Activated naive CD4-positive, alpha-beta T cell treated with Interleukin-2 at 50 U/mL for 16 hours (primary cell): ENCODE measurements at regions not wholly inside any gene's neighbourhood (a gene's known extent, or its start where the extent isn't known, plus 50 kb on each side); places are given as distances from the start of the nearest gene placed in this dataset.
A peak's percentile ranks its signal among the peaks of the same experiment; 100 is the strongest.
"Not testable (repeated sequence)": the region's sequence is repeated elsewhere in the genome, so short reads cannot be mapped to it uniquely, and the experiment has no call there.

ENCODE experiments used
- DNase-seq: peaks from one replicate; pipeline ENCODE4 v3.0.0-alpha.2; 2020

DNA sequence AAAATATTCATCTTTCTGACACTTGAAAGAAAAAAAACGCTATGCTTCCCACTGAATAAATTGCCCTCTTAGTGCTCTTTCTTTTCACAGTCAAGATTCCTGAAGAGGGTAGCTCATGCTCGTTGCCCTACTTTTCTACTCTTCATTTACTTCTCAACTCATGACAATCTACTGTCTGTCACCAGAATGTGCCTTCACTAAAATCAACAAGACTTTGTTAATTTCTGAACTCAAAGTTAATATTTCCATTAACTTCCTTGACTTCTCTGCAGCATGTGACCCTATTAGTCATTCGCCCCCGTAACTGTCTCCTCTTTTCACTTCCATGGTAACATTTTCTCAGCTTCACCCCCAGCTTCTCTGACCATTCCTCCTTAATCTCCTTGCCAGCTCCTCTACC lies 98.9 kb upstream of the MAPRE2 start:
- no peak for DNase-seq

DNA sequence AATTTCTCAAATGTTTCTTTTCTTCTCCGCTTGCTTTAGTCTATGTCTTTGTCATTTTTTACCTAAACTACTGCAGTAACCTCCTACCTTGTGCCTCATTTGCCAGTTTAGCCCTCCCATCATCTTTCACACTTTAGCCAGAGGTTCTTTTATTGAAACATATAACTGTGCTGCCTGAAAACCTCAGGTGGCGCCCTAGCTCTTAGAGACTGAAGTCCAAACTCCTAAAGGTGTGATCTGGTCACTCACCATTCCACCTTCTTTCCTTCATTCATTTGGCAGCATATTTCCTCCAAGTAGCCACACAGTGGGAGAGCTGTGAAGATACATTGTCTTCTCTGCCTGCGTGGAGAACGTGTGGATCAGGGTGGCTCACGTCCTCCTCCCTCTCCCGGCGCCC lies 98.2 kb upstream of the MAPRE2 start:
- DNase-seq: no peak

DNA sequence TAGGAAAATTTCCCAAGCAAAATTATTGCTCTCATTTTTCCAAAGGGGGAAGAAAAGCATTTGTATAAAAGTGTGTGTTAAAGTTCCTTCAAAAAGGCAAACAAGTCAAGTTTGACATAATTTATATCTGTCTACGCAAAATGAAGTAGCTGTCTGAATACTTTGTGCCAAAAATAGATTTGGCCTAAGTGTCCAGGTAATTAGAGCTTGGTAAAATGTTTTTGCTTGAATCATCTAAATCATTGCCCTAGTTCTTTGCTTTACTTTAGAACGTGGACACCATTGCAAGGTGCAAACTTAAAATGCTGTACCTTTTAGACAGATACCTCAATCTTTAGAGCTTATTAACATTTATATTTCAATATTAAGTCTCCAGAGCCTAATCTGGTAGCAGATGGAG lies 97.6 kb upstream of the MAPRE2 start:
- DNase-seq: no peak

- no peak for DNase-seq
Observed at GRCh38 chr18:34947711-34948125, 93.5 kb upstream of the MAPRE2 start.

- DNase-seq: no peak
Observed at GRCh38 chr18:34951625-34952379, 89.4 kb upstream of the MAPRE2 start.

DNA sequence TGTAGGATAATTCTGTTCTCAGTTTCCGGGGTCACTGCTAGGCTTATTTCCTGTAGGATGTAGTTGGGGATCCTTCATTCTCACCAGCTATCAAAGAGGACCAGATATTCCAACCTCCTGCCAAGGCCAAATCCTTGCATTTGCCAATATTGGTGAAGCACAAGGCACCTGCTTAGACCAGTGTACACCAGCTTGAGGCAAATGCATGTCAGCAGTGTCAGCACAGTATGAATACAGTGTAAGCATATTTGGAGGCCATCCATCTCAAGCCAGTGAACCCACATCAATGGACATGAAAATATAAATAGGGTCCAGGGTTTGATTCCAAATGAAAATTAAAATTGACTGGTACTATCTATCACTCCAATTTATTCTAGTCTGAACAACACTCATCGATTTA lies 88.0 kb upstream of the MAPRE2 start:
- DNase-seq: no peak

GRCh38 chr18:34955494-34955893 lies 85.7 kb upstream of the MAPRE2 start:
- DNase-seq: not testable (repeated sequence)

DNA sequence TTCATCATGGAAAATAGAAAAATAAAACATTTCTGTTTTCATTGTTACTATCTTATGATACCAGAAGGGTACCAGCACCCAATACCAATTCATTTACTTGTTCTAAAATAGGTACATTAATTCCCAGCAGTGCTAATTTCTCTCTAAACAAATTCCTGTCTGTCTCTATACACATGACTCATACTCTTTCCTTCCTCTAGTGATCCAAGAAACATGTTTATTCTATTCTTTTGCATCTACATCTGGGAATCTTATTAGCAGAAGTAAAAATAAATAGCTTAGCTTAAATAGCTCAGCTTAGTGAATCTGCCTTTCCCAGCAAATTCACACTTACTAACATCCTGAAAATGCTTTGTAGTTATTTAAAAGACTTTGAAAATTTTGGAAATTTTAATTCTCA lies 84.5 kb upstream of the MAPRE2 start:
- no peak for DNase-seq

DNA sequence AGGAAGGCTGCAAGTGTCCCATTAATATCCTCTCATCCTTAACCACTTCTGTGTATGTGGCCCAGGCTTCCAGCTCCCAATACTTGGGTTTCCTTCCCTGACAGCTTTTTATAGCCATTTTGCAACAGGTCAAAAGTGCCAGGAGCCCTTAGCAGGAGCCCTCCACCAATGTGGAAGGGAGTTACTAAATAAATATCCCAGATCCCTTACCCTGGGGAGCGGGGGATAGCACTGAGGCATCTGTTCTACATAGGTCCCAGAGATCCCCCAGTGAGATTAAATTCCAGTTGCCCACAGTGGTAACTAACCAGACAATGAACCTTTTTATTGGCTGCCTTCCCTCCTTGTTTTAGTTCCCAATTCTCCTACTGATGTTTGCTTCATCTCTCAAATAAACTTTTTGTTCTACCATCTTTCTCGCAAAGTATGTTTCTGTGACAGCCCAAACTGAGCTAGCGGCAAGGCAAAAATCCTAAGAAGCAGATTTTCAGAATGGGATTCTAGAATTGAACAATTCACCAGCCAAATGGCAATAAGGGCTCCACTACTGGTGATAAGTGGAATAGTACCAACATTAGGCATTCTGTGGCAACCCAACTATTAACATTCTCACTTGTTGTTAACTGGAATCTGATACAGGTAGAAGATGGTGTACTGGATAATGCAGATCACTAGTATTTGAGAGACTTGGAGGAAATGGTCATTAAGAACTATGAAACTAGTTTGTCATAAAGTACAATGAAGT lies 83.9 kb upstream of the MAPRE2 start:
- DNase-seq: no peak

DNA sequence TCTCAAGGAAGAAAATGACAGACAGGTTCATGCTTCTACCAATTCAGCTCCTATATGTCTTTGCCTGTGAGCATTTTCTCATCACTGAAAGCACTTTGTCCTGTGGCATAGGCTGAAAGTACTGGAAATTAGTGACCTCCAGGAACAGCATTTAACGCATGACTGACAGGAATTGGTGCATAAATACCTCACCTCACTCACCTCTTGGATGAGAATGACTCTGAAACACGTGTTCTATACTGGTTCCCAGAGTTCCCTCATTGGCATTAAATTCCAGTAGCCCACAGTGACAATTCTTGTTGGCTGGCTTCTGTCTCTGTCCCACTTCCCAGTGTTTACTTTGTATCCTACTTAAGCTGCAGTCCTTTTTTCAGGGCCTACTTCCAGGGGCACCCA lies 83.4 kb upstream of the MAPRE2 start:
- DNase-seq: no peak

- no peak for DNase-seq
Observed at GRCh38 chr18:34959211-34959829, 81.9 kb upstream of the MAPRE2 start.

GRCh38 chr18:34959989-34960388 lies 81.2 kb upstream of the MAPRE2 start:
- no peak for DNase-seq

- no peak for DNase-seq
Observed at GRCh38 chr18:34965108-34965507, 76.1 kb upstream of the MAPRE2 start.

GRCh38 chr18:34965566-34965965 lies 75.6 kb upstream of the MAPRE2 start:
- no peak for DNase-seq

DNA sequence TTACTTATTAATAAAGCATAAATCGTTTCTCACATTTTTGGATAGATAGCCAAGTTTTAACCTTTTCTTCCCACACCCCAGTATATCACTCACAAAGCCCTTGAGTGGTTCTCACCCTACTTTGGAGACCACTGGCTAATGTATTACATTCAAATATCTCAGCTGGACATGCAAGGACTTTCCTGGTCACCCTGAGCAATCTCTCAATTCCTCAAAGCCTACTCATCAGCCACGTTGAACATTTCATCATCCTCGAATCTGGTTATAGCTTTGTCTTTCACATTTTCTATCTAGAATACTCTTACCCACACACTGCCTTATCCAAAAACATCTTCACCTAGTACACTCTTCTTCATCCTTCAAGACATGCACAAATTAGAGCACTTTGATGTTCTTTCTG lies 71.1 kb upstream of the MAPRE2 start:
- no peak for DNase-seq

DNA sequence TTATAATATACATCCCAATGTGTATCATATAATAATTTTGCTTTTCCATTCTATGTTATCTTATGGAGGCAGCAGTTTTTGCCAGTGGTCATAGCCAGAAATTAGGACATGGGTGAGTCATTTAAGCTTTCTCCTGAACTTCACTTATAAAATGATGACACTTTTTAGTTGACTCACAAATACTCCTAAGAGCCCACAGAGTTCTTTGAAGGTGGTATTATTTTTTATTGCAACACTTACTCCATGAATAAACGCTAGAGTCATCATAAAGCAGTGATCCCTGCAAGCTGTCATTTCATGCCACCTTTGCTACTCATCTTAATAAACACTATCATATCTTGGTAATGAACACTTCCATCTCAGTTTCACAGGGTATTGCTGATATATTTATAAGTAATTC lies 69.9 kb upstream of the MAPRE2 start:
- no peak for DNase-seq

DNA sequence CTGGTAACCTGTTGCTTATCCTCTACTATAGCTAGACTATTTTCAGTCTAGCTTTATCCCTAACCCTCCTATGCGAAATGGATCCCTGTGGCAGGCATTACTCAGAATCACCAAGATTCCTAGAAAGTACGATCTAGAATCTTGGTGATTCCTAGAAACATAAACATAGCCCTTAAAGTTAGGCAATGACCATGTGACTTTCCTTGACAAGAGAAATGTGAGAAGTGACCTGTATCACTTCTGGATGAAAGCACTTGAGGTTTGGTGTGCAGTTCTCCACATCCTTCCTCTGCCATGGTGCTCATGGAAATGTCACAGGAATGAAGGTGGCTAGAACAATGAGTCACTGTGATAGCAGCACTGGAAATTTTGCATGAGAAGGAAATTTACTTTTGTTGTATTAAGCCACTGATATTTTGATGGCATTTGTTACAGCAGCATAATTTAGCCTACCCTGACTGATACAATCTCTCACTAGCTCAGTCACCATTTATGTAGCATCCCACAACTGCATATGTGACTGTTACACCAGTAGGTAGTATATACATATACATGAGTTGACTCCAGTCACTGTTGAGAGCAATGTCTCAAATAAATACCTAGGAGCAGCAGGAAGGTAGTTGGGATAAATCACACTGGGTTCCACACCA lies 68.3 kb upstream of the MAPRE2 start:
- no peak for DNase-seq

GRCh38 chr18:34976123-34976522 lies 65.1 kb upstream of the MAPRE2 start:
- no peak for DNase-seq

DNA sequence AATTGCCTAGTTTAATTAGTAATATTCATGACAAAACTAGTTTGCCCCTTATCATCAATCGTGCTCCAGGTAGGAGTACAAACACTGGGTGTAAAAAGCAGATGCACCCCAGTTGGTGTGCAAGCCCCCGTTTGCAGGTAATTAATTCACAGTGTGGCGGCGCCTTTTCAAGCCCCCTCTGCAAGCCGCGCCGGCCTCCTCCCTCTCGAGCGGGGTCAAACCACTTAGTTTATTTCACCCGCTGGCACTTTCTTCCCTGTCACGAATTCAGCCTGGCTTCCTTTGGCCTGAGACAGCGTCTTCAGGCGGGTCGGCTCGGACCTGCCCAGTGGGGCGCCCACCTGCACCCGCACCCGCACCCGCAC lies 64.7 kb upstream of the MAPRE2 start:
- DNase-seq: no peak

GRCh38 chr18:34976899-34977837 lies 64.0 kb upstream of the MAPRE2 start:
- DNase-seq: peak; percentile 75

GRCh38 chr18:34977838-34978532 lies 63.2 kb upstream of the MAPRE2 start:
- peak; percentile 60 for DNase-seq

DNA sequence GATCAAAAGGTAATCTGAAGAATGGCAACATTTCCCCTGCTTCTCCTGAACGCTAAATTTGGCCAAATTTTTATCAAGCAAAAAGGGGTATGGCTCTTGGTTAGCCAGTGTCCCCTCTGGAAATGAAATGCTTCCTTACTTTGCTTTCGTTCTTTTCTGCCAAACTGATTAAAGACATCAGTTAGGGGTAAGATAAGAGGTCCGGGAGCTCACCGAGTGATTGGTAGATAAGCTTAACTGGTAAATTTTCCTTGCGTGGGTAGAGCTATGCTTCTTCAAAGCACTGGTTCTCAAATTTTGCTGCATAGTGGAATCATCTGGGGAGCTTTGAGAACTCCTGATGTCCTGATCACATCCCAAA lies 62.7 kb upstream of the MAPRE2 start:
- no peak for DNase-seq
